SK-N-SH (cell line): ENCODE measurements at regions not wholly inside any gene's neighbourhood (a gene's known extent, or its start where the extent isn't known, plus 50 kb on each side); places are given as distances from the start of the nearest gene placed in this dataset.

Experiments used
- CTCF ChIA-PET: fragments of 300-600, 350-600 bp; formaldehyde crosslinking; extraction: SDS; loops from one replicate; lab custom pipeline; 2021; lab: Yijun Ruan, JAX
- POLR2A ChIA-PET: fragments of 350-600 bp; sonication (Branson Sonifier 250); formaldehyde crosslinking; extraction: SDS; loops from one replicate; lab custom pipeline; 2020; ENCODE audit warnings: antibody characterized with exemption, inconsistent platforms; lab: Yijun Ruan, JAX
- DNase-seq: peaks from one replicate; pipeline ENCODE4 v3.0.0; 2012
- H2AFZ ChIP-seq: fragments of 200-600 bp; sonication (generic); 2 replicates; pipeline ENCODE4 v1.8.1; 2016; ENCODE audit warnings: antibody characterized with exemption, mild to moderate bottlenecking, low read depth
- H3F3A ChIP-seq: fragments of 200-600 bp; sonication (generic); replicated peaks from 2 replicates; pipeline ENCODE3; 2016; ENCODE audit warnings: antibody characterized with exemption, mild to moderate bottlenecking; ENCODE audit not compliant: insufficient read depth
- H3K27ac ChIP-seq, 2 experiments: fragments of 200-500 bp in 1 of 2; fragments of 200-600 bp in 1 of 2; sonication (Bioruptor generic) in 1 of 2; sonication (generic), shearing (Covaris generic) in 1 of 2; 2 replicates each; pipeline versions ENCODE4 v1.5.1 to v1.6.1; 2014 to 2016; ENCODE audit warnings: low read depth in 2 of 2, inconsistent platforms in 1 of 2, low read length in 1 of 2, mild to moderate bottlenecking in 1 of 2, mixed read lengths in 1 of 2
- H3K27me3 ChIP-seq: fragments of 200-600 bp; sonication (generic), shearing (Covaris generic); 2 replicates; pipeline ENCODE4 v1.6.1; 2016; ENCODE audit warnings: mixed run types; ENCODE audit not compliant: insufficient read depth
- H3K36me3 ChIP-seq, 2 experiments: fragments of 200-500 bp in 1 of 2; fragments of 200-600 bp in 1 of 2; sonication (Bioruptor generic) in 1 of 2; sonication (generic) in 1 of 2; replicated peaks in 1 of 2; 2 replicates each; pipeline versions ENCODE3 to v1.5.1; 2014 to 2016; ENCODE audit warnings: low read length in 1 of 2, mild to moderate bottlenecking in 1 of 2; ENCODE audit not compliant: insufficient read depth in 2 of 2, control insufficient read depth in 1 of 2
- H3K4me1 ChIP-seq, 2 experiments: fragments of 200-500 bp in 1 of 2; fragments of 200-600 bp in 1 of 2; sonication (Bioruptor generic) in 1 of 2; sonication (generic), shearing (Covaris generic) in 1 of 2; 2 replicates each; pipeline versions ENCODE4 v1.5.1 to v1.6.1; 2014 to 2016; ENCODE audit warnings: low read depth in 1 of 2, low read length in 1 of 2, mixed run types in 1 of 2; ENCODE audit not compliant: insufficient read depth in 2 of 2, control insufficient read depth in 1 of 2
- H3K4me2 ChIP-seq: fragments of 200-600 bp; sonication (generic), shearing (Covaris generic); 2 replicates; pipeline ENCODE4 v1.6.1; 2017; ENCODE audit warnings: mixed run types
- H3K4me3 ChIP-seq, 2 experiments: fragments of 200-500 bp in 1 of 2; fragments of 200-600 bp in 1 of 2; sonication (Bioruptor generic) in 1 of 2; sonication (generic), shearing (Covaris generic) in 1 of 2; 2 replicates each; pipeline versions ENCODE4 v1.5.1 to v1.8.1; 2014 to 2016; ENCODE audit warnings: low read depth in 2 of 2, inconsistent platforms in 1 of 2, low read length in 1 of 2, mild to moderate bottlenecking in 1 of 2, mixed read lengths in 1 of 2, moderate library complexity in 1 of 2
- H3K79me2 ChIP-seq: fragments of 200-600 bp; sonication (generic); 2 replicates; pipeline ENCODE4 v1.8.1; 2017; ENCODE audit warnings: mild to moderate bottlenecking; ENCODE audit not compliant: insufficient read depth
- H3K9ac ChIP-seq: fragments of 200-600 bp; sonication (generic); 2 replicates; pipeline ENCODE4 v1.6.1; 2017; ENCODE audit warnings: mixed run types
- H3K9me2 ChIP-seq: fragments of 200-600 bp; sonication (generic); 2 replicates; pipeline ENCODE4 v1.6.1; 2017; ENCODE audit warnings: mixed run types
- H3K9me3 ChIP-seq: fragments of 200-600 bp; sonication (generic); 2 replicates; pipeline ENCODE4 v1.6.1; 2017; ENCODE audit warnings: mixed run types, mild to moderate bottlenecking, moderate library complexity
- H4K20me1 ChIP-seq: fragments of 200-600 bp; sonication (generic); 2 replicates; pipeline ENCODE4 v1.6.1; 2017; ENCODE audit warnings: mild to moderate bottlenecking, mixed run types; ENCODE audit not compliant: insufficient read depth
- FOXM1 ChIP-seq: IDR thresholded peaks from 2 replicates; pipeline ENCODE4 v1.4.0; 2012; ENCODE audit warnings: low read depth, mild to moderate bottlenecking
- NFIC ChIP-seq: IDR thresholded peaks from 2 replicates; pipeline ENCODE4 v1.4.0; 2012; ENCODE audit warnings: borderline replicate concordance
- PBX3 ChIP-seq: IDR thresholded peaks from 2 replicates; pipeline ENCODE4; 2012
- TCF12 ChIP-seq: IDR thresholded peaks from 2 replicates; pipeline ENCODE4 v1.4.0; 2012
- WGBS: methylation state at CpG from one replicate; pipeline ENCODE4 v1.1.6; 2017; ENCODE audit warnings: low lambda C conversion rate; 5-methylcytosine and 5-hydroxymethylcytosine counted together
- TF ChIP-seq, protein P1 (sequence below): fragments of 150-350 bp; IDR thresholded peaks from 2 replicates; pipeline ENCODE4 v1.6.1; 2016; ENCODE audit warnings: mild to moderate bottlenecking, low read depth, low read length
- TF ChIP-seq, protein P2 (sequence below): fragments of 150-350 bp; IDR thresholded peaks from 2 replicates; pipeline ENCODE4 v1.6.1; 2017; ENCODE audit warnings: antibody characterized with exemption, low read length, low read depth, borderline replicate concordance

DNA sequence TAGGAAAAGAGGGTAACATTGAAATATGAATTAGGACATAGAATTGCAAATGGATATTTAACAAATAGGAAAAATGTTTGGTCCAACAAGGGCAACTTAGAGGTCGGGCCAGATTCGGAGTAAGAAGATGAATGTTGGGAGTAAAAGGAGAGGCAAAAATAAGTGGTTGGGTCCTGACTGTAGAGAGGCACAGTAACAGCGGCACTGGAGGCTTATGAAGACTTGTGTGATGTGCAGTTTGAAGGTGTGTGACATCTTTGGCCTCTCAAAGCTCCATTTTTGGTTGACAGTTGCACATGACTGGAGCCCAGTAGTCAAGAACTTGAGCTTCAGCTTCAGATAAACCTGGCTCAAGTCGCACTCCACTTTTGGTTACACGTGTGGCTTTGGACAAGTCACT, 109.9 kb upstream of the PAXBP1 start (continued):
- TF ChIP-seq, protein P1, sequence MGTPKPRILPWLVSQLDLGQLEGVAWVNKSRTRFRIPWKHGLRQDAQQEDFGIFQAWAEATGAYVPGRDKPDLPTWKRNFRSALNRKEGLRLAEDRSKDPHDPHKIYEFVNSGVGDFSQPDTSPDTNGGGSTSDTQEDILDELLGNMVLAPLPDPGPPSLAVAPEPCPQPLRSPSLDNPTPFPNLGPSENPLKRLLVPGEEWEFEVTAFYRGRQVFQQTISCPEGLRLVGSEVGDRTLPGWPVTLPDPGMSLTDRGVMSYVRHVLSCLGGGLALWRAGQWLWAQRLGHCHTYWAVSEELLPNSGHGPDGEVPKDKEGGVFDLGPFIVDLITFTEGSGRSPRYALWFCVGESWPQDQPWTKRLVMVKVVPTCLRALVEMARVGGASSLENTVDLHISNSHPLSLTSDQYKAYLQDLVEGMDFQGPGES, result no peak
- no peak for TF ChIP-seq PBX3

DNA sequence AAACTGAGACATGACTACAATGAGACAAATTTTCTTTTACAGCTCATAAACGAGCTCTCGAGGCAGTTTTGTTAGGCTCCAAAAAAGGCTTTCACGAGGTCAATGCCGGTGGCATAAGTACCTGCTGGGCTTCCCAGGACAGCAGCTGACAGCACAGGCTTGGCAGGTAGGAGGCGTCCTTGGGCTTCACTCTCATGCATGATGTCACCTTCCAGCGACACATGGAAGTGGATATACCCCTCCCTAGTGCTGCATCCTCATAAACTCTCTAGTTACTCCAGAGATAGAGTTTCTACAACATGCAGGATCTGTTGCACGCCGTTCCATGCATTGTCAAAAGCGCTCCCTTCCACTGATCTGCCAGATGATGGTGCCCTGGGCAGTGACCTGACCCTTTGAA, 112.5 kb upstream of the PAXBP1 start:
- Histone ChIP-seq H3K9ac (no peak overlapping the region), H3K27me3 (peaks cover 48% of the 10 kb centered on the region), H3K27ac (no peak overlapping the region), H3K4me3 (no peak overlapping the region), H4K20me1 (no peaks in the 10 kb centered on the region), H3K9me3 (no peaks in the 10 kb centered on the region), H3F3A (no peaks in the 10 kb centered on the region), H3K4me2 (no peak overlapping the region), H3K9me2 (no peaks in the 10 kb centered on the region), H2AFZ (no peak overlapping the region), H3K36me3 (no peaks in the 10 kb centered on the region), H3K79me2 (no peaks in the 10 kb centered on the region), H3K4me1 (no peaks in the 10 kb centered on the region; a peak in 1 of 4 replicates)
- no peak for DNase-seq
- POLR2A ChIA-PET, result interaction anchor here (0.6 kb wide), 1 partner anchor 1475 kb away, joined by 3 read pairs; no protein-coding TSS in a partner anchor
- TF ChIP-seq TCF12, result no peak
- 2% methylated on average over 9 of the region's 9 CpGs for WGBS
- CTCF ChIA-PET, result no interaction called here

- H2AFZ ChIP-seq, result peak overlapping the region; percentile 53; the same call in 1 of the 2 replicates
- ChIA-PET POLR2A (no interaction called here), CTCF (interaction anchor here (0.6 kb wide), 1 partner anchor 478 kb away, joined by 3 read pairs; no protein-coding TSS in a partner anchor)
- DNase-seq, result no peak
- no peaks in the 10 kb centered on the region for H3F3A ChIP-seq
- WGBS, result 2% methylated on average over 9 of the region's 9 CpGs
- no peaks in the 10 kb centered on the region for H3K9me3 ChIP-seq
- H4K20me1 ChIP-seq, result no peaks in the 10 kb centered on the region
- no peaks in the 10 kb centered on the region; a peak in 1 of 4 replicates for H3K4me1 ChIP-seq
- H3K79me2 ChIP-seq, result no peaks in the 10 kb centered on the region
- H3K27me3 ChIP-seq, result peaks cover 28% of the 10 kb centered on the region
- no peaks in the 10 kb centered on the region for H3K36me3 ChIP-seq
- TF ChIP-seq FOXM1 (no peak), NFIC (no peak)
- TF ChIP-seq, protein P2, sequence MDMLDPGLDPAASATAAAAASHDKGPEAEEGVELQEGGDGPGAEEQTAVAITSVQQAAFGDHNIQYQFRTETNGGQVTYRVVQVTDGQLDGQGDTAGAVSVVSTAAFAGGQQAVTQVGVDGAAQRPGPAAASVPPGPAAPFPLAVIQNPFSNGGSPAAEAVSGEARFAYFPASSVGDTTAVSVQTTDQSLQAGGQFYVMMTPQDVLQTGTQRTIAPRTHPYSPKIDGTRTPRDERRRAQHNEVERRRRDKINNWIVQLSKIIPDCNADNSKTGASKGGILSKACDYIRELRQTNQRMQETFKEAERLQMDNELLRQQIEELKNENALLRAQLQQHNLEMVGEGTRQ, result no peak
- H3K27ac ChIP-seq, result no peak overlapping the region
- no peaks in the 10 kb centered on the region for H3K9me2 ChIP-seq
- no peak overlapping the region for H3K9ac ChIP-seq
- H3K4me2 ChIP-seq, result peak overlapping the region; percentile 68
- peak overlapping the region; percentile 54 to 55 for H3K4me3 ChIP-seq
Observed at GRCh38 chr21:32886339-32886738, 114.8 kb upstream of the PAXBP1 start.
